ENCODE measurements at regions not wholly inside any gene's neighbourhood (a gene's known extent, or its start where the extent isn't known, plus 50 kb on each side); places are given as distances from the start of the nearest gene placed in this dataset.

DNA sequence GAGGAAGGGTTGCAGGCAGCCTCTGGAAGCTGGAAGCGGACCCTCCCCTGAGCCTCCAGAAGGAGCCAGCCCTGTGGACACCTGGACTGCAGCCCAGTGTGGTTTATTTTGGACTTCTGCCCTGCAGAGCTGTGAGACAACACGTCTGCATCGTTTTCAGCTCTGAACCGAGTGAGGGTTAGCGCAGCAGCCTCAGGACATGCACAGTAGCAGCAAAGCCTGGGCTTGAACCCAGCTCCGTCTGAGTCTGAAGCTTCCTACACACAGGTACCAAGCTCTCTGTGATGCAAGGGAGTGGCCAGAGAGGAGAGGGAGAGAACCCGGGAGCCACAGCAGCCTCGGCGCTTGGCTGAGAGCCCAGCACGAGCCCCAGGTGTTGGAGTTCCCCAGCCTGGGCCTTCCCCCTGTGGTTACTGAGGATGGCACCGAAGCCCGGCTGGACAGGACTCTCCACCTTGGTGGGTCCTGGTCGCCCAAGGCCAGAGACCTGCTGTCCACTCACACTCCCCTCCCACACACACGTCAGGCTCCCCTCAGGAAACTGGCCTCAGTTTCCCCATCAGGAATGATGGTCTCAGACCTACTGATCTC lies 128.2 kb downstream of the OLFM1 start:
- TF ChIP-seq, protein P1, sequence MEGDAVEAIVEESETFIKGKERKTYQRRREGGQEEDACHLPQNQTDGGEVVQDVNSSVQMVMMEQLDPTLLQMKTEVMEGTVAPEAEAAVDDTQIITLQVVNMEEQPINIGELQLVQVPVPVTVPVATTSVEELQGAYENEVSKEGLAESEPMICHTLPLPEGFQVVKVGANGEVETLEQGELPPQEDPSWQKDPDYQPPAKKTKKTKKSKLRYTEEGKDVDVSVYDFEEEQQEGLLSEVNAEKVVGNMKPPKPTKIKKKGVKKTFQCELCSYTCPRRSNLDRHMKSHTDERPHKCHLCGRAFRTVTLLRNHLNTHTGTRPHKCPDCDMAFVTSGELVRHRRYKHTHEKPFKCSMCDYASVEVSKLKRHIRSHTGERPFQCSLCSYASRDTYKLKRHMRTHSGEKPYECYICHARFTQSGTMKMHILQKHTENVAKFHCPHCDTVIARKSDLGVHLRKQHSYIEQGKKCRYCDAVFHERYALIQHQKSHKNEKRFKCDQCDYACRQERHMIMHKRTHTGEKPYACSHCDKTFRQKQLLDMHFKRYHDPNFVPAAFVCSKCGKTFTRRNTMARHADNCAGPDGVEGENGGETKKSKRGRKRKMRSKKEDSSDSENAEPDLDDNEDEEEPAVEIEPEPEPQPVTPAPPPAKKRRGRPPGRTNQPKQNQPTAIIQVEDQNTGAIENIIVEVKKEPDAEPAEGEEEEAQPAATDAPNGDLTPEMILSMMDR (IDR thresholded peaks at IDR 0.05): no peak
- TF ChIP-seq POLR2A (IDR thresholded peaks at IDR 0.05): no peak
